Pancreas (tissue), 10 donors: ENCODE measurements at regions not wholly inside any gene's neighbourhood (a gene's known extent, or its start where the extent isn't known, plus 50 kb on each side); places are given as distances from the start of the nearest gene placed in this dataset.

Experiments used
- ATAC-seq, 4 donors: fragments of 200-7000 bp; cut with Tn5 transposase; one replicate each; pipeline versions ENCODE4 v1.8.0 to v1.9.1; 2020; ENCODE audit warnings: mild to moderate bottlenecking in 4 of 4, moderate library complexity in 4 of 4
- DNase-seq, 6 donors: peaks; one replicate each; pipeline ENCODE4 v3.0.0-alpha.2; 2020
- FAIRE-seq: peaks from 2 replicates; lab custom pipeline; 2012; peaks lifted over from hg19 to GRCh38; lab: Jason Lieb, UNC
- H3K27ac ChIP-seq, 4 donors: fragments of 200-600 bp; sonication (generic); 1 replicate in 3 of 4; 2 replicates in 1 of 4; pipeline versions ENCODE4 v1.5.0 to v1.8.0; 2020
- H3K27me3 ChIP-seq, 4 donors: fragments of 200-600 bp; one replicate each; pipeline ENCODE4 v1.8.0; 2021
- H3K36me3 ChIP-seq, 3 donors: fragments of 200-600 bp; sonication (generic) in 1 of 3; one replicate each; pipeline versions ENCODE4 v1.5.0 to v1.8.0; 2020 to 2021
- H3K4me1 ChIP-seq, 3 donors: fragments of 200-600 bp; one replicate each; pipeline ENCODE4 v1.8.0; 2021
- H3K4me3 ChIP-seq, 4 donors: fragments of 200-600 bp; sonication (generic) in 2 of 4; one replicate each; pipeline versions ENCODE4 v1.5.0 to v1.8.0; 2020 to 2021
- H3K9me3 ChIP-seq, 4 donors: fragments of 200-600 bp; one replicate each; pipeline ENCODE4 v1.8.0; 2021
- CTCF ChIP-seq, 4 donors: fragments of 200-600 bp; sonication (generic) in 3 of 4; IDR thresholded peaks; one replicate each; pipeline versions ENCODE4 v1.5.0 to v1.8.0; 2021; ENCODE audit warnings: antibody characterized with exemption in 4 of 4
- WGBS, 2 donors: extraction: QIAGEN DNeasy Blood & Tissue Kit; methylation state at CpG; one replicate each; pipeline ENCODE4 v1.1.7; 2013; 5-methylcytosine and 5-hydroxymethylcytosine counted together
- intact Hi-C, 3 donors: fragments of 100-400 bp; cut with DNase I; formaldehyde crosslinking; loops; one replicate each; pipeline versions ENCODE4 v1.11.1 to v1.14.2; 2022
- donor health status: healthy with polysubstance abuse.
- donor health status: DM: no; HTN: no; CAD: no; lungs with moderate emphysema.
- donor health status: DM: no; HTN: no; CAD: no.
- donor health status: control.
- donor health status: control.
- donor health status: Bipolar disorder and iron deficiency.
- donor health status: DM: yes; HTN: yes; CAD: no.
- donor health status: DM: no; HTN: no; CAD: no.
- donor health status: DM: no; HTN: no; CAD: no.
- donor health status: DM: yes; HTN: yes; CAD: no.

GRCh38 chr18:41504316-41504715 is 450.7 kb upstream of the PIK3C3 start:
- TF ChIP-seq CTCF (IDR thresholded peaks at IDR 0.05), result no peak
- WGBS, 2 donors, result 61 to 72% methylated on average over 3 of the region's 3 CpGs
- ATAC-seq (no peak), FAIRE-seq (no peak), DNase-seq (no peak)
- Histone ChIP-seq H3K4me1 (no peaks in the 10 kb centered on the region), H3K27ac (no peak overlapping the region), H3K4me3 (no peak overlapping the region), H3K36me3 (no peaks in the 10 kb centered on the region), H3K9me3 (no peaks in the 10 kb centered on the region), H3K27me3 (no peaks in the 10 kb centered on the region)
- intact Hi-C loops, result no loop called here

- FAIRE-seq (no peak), ATAC-seq (no peak), DNase-seq (no peak)
- Histone ChIP-seq H3K27ac (no peak overlapping the region), H3K36me3 (no peaks in the 10 kb centered on the region), H3K4me3 (no peak overlapping the region), H3K27me3 (no peaks in the 10 kb centered on the region), H3K4me1 (no peaks in the 10 kb centered on the region), H3K9me3 (no peaks in the 10 kb centered on the region)
- no peak for TF ChIP-seq CTCF (IDR thresholded peaks at IDR 0.05)
- 67 to 72% methylated on average over 3 of the region's 3 CpGs for WGBS, 2 donors
- intact Hi-C loops, result no loop called here
Observed at GRCh38 chr18:41501848-41502247, 453.2 kb upstream of the PIK3C3 start.

GRCh38 chr18:41499345-41499744 is 455.7 kb upstream of the PIK3C3 start:
- TF ChIP-seq CTCF (IDR thresholded peaks at IDR 0.05), result no peak
- no peaks in the 10 kb centered on the region for H3K4me1 ChIP-seq
- 65 to 71% methylated on average over 1 of the region's 1 CpG for WGBS, 2 donors

GRCh38 chr18:41490861-41491260 is 464.2 kb upstream of the PIK3C3 start:
- H3K4me1 ChIP-seq, result no peaks in the 10 kb centered on the region
- no peaks in the 10 kb centered on the region for H3K36me3 ChIP-seq
- ATAC-seq (peak in 2 of 4 donors; percentile 23 to 51), FAIRE-seq (no peak), DNase-seq (no peak)
- no peak for TF ChIP-seq CTCF (IDR thresholded peaks at IDR 0.05)
- no peaks in the 10 kb centered on the region for H3K27me3 ChIP-seq
- no peaks in the 10 kb centered on the region for H3K9me3 ChIP-seq
- intact Hi-C loops, result no loop called here
- no peak overlapping the region for H3K27ac ChIP-seq
- H3K4me3 ChIP-seq, result no peak overlapping the region
- 37 to 66% methylated on average over 1 of the region's 1 CpG for WGBS, 2 donors

More at GRCh38 chr18:41499345-41499744, 455.7 kb upstream of the PIK3C3 start:
- no peak overlapping the region for H3K4me3 ChIP-seq
- no peak for ATAC-seq
- intact Hi-C loops, result no loop called here
- H3K9me3 ChIP-seq, result no peaks in the 10 kb centered on the region
- no peak overlapping the region for H3K27ac ChIP-seq
- FAIRE-seq, result no peak
- DNase-seq, result no peak
- H3K36me3 ChIP-seq, result no peaks in the 10 kb centered on the region
- no peaks in the 10 kb centered on the region for H3K27me3 ChIP-seq

GRCh38 chr18:41486575-41486974 is 468.5 kb upstream of the PIK3C3 start:
- Histone ChIP-seq H3K27ac (no peak overlapping the region), H3K9me3 (no peaks in the 10 kb centered on the region), H3K4me3 (no peak overlapping the region), H3K27me3 (no peaks in the 10 kb centered on the region), H3K36me3 (no peaks in the 10 kb centered on the region), H3K4me1 (no peaks in the 10 kb centered on the region)
- ATAC-seq (peak in 2 of 4 donors; percentile 34 to 40), FAIRE-seq (no peak), DNase-seq (peak in 1 of 6 donors; percentile 13)
- intact Hi-C loops, result no loop called here
- no peak for TF ChIP-seq CTCF (IDR thresholded peaks at IDR 0.05)
- 5 to 15% methylated on average over 1 of the region's 1 CpG for WGBS, 2 donors
